Vagina (tissue), 2 donors: ENCODE measurements at regions not wholly inside any gene's neighbourhood (a gene's known extent, or its start where the extent isn't known, plus 50 kb on each side); places are given as distances from the start of the nearest gene placed in this dataset.

ENCODE experiments used
- DNase-seq, 2 donors: peaks; one replicate each; pipeline ENCODE4 v3.0.0-alpha.2; 2017; ENCODE audit errors: extremely low spot score in 2 of 2
- H3K27ac ChIP-seq: fragments of 200-600 bp; sonication (generic); one replicate; pipeline ENCODE4 v1.5.1; 2019
- H3K27me3 ChIP-seq: fragments of 200-600 bp; sonication (generic); one replicate; pipeline ENCODE4 v1.5.1; 2019
- H3K36me3 ChIP-seq, 2 donors: fragments of 200-600 bp; sonication (generic); one replicate each; pipeline ENCODE4 v1.5.1; 2017 to 2019
- H3K4me1 ChIP-seq: fragments of 200-600 bp; sonication (generic); one replicate; pipeline ENCODE4 v1.5.1; 2019
- H3K4me3 ChIP-seq, 2 donors: fragments of 200-600 bp; sonication (generic); 1 replicate in 1 of 2; 2 replicates in 1 of 2; pipeline ENCODE4 v1.5.1; 2016 to 2019
- H3K9me3 ChIP-seq: fragments of 200-600 bp; sonication (generic); one replicate; pipeline ENCODE4 v1.5.1; 2019
- CTCF ChIP-seq, 3 experiments: fragments of 450-650 bp in 2 of 3; fragments of 200-600 bp in 1 of 3; sonication (generic) in 1 of 3; IDR thresholded peaks; one replicate each; pipeline ENCODE4 v1.5.1; 2017 to 2019; ENCODE audit warnings: antibody characterized with exemption in 3 of 3, mild to moderate bottlenecking in 2 of 3, moderate library complexity in 2 of 3
- POLR2A ChIP-seq, 2 donors: fragments of 450-650 bp; IDR thresholded peaks; one replicate each; pipeline ENCODE4 v1.6.1; 2017; ENCODE audit warnings: antibody characterized with exemption in 2 of 2, mild to moderate bottlenecking in 2 of 2, moderate library complexity in 2 of 2
- POLR2AphosphoS5 ChIP-seq, 2 donors: sonication (generic); formaldehyde crosslinking; IDR thresholded peaks; one replicate each; pipeline ENCODE4 v1.9.0; 2017; ENCODE audit warnings: antibody characterized with exemption in 2 of 2, mild to moderate bottlenecking in 2 of 2, low read depth in 1 of 2; ENCODE audit not compliant: insufficient read depth in 1 of 2
- intact Hi-C: fragments of 100-400 bp; cut with DNase I; formaldehyde crosslinking; loops from one replicate; pipeline ENCODE4 v1.15.1; 2023

GRCh38 chr11:29249713-29250112, 767.1 kb downstream of the KCNA4 start:
- TF ChIP-seq POLR2A (IDR thresholded peaks at IDR 0.05) (no peak), CTCF (IDR thresholded peaks at IDR 0.05) (no peak), POLR2AphosphoS5 (IDR thresholded peaks at IDR 0.05; ENCODE audit: insufficient read depth in 1 of 2, low read depth in 1 of 2) (no peak)
- H3K27me3 ChIP-seq: no peaks in the 10 kb centered on the region
- intact Hi-C loops: no loop called here

GRCh38 chr11:29244355-29244754, 772.5 kb downstream of the KCNA4 start:
- intact Hi-C loops: no loop called here
- Histone ChIP-seq H3K9me3 (no peaks in the 10 kb centered on the region), H3K27ac (no peak overlapping the region), H3K36me3 (no peaks in the 10 kb centered on the region), H3K4me1 (no peaks in the 10 kb centered on the region), H3K4me3 (no peak overlapping the region), H3K27me3 (no peaks in the 10 kb centered on the region)
- TF ChIP-seq POLR2AphosphoS5 (IDR thresholded peaks at IDR 0.05; ENCODE audit: insufficient read depth in 1 of 2, low read depth in 1 of 2) (no peak), CTCF (IDR thresholded peaks at IDR 0.05) (no peak), POLR2A (IDR thresholded peaks at IDR 0.05) (no peak)
- DNase-seq: no peak

More at GRCh38 chr11:29249713-29250112, 767.1 kb downstream of the KCNA4 start:
- DNase-seq: no peak
- Histone ChIP-seq H3K4me1 (no peaks in the 10 kb centered on the region), H3K27ac (no peak overlapping the region), H3K9me3 (no peaks in the 10 kb centered on the region), H3K36me3 (no peaks in the 10 kb centered on the region), H3K4me3 (no peak overlapping the region)

GRCh38 chr11:29243616-29244015, 773.2 kb downstream of the KCNA4 start:
- no peaks in the 10 kb centered on the region for H3K9me3 ChIP-seq
- H3K36me3 ChIP-seq: no peaks in the 10 kb centered on the region
- no peak overlapping the region for H3K4me3 ChIP-seq
- no peak for DNase-seq
- intact Hi-C loops: no loop called here
- H3K27me3 ChIP-seq: no peaks in the 10 kb centered on the region
- no peak for TF ChIP-seq POLR2AphosphoS5 (IDR thresholded peaks at IDR 0.05; ENCODE audit: insufficient read depth in 1 of 2, low read depth in 1 of 2)
- no peak for TF ChIP-seq POLR2A (IDR thresholded peaks at IDR 0.05)
- no peak for TF ChIP-seq CTCF (IDR thresholded peaks at IDR 0.05)
- H3K27ac ChIP-seq: no peak overlapping the region
- H3K4me1 ChIP-seq: no peaks in the 10 kb centered on the region

GRCh38 chr11:29231991-29232390, 784.8 kb downstream of the KCNA4 start:
- no peaks in the 10 kb centered on the region for H3K27me3 ChIP-seq
- no peaks in the 10 kb centered on the region for H3K9me3 ChIP-seq
- no peak overlapping the region for H3K4me3 ChIP-seq
- no peak overlapping the region for H3K27ac ChIP-seq
- no peak for DNase-seq
- no peaks in the 10 kb centered on the region for H3K4me1 ChIP-seq
- intact Hi-C loops: no loop called here
- H3K36me3 ChIP-seq: no peaks in the 10 kb centered on the region
- no peak for TF ChIP-seq POLR2A (IDR thresholded peaks at IDR 0.05)
- no peak for TF ChIP-seq POLR2AphosphoS5 (IDR thresholded peaks at IDR 0.05; ENCODE audit: insufficient read depth in 1 of 2, low read depth in 1 of 2)
- TF ChIP-seq CTCF (IDR thresholded peaks at IDR 0.05): no peak

GRCh38 chr11:29231586-29231985, 785.2 kb downstream of the KCNA4 start:
- no peaks in the 10 kb centered on the region for H3K36me3 ChIP-seq
- no peaks in the 10 kb centered on the region for H3K27me3 ChIP-seq
- no peak overlapping the region for H3K27ac ChIP-seq
- intact Hi-C loops: no loop called here
- H3K9me3 ChIP-seq: no peaks in the 10 kb centered on the region
- no peak for DNase-seq
- no peaks in the 10 kb centered on the region for H3K4me1 ChIP-seq
- TF ChIP-seq POLR2A (IDR thresholded peaks at IDR 0.05) (no peak), CTCF (IDR thresholded peaks at IDR 0.05) (no peak), POLR2AphosphoS5 (IDR thresholded peaks at IDR 0.05; ENCODE audit: insufficient read depth in 1 of 2, low read depth in 1 of 2) (no peak)
- no peak overlapping the region for H3K4me3 ChIP-seq
